ENCODE measurements at regions not wholly inside any gene's neighbourhood (a gene's known extent, or its start where the extent isn't known, plus 50 kb on each side); places are given as distances from the start of the nearest gene placed in this dataset.

GRCh38 chr11:32267679-32268187 is 167.6 kb downstream of the WT1 start:
- TF ChIP-seq CTCF (IDR thresholded peaks at IDR 0.05) = no peak
- TF ChIP-seq POLR2A (IDR thresholded peaks at IDR 0.05) = no peak
- TF ChIP-seq EP300 (IDR thresholded peaks at IDR 0.05) = no peak
